GM18951 (cell line): ENCODE measurements at regions not wholly inside any gene's neighbourhood (a gene's known extent, or its start where the extent isn't known, plus 50 kb on each side); places are given as distances from the start of the nearest gene placed in this dataset.
"Not testable (repeated sequence)": the region's sequence is repeated elsewhere in the genome, so short reads cannot be mapped to it uniquely, and the experiment has no call there.

ENCODE experiments used
- POLR2A ChIP-seq: IDR thresholded peaks from 4 replicates; pipeline ENCODE4 v1.6.1; 2011; ENCODE audit warnings: mild to moderate bottlenecking; ENCODE audit not compliant: insufficient read length, insufficient read depth; ENCODE audit errors: extremely low read depth
- in situ Hi-C: fragments of 300-500 bp; cut with MboI; formaldehyde crosslinking; loops from one replicate; pipeline ENCODE4 v1.12.0; 2022; ENCODE audit warnings: low sequenced_read_pairs, mixed read lengths, inconsistent platforms; ENCODE audit not compliant: unreplicated experiment

GRCh38 chr18:64379662-64380061, 230.8 kb upstream of the LINC00305 start:
- in situ Hi-C loops, result no loop called here

GRCh38 chr18:64377446-64377845, 228.6 kb upstream of the LINC00305 start:
- TF ChIP-seq POLR2A, result no peak
- in situ Hi-C loops, result no loop called here

More at GRCh38 chr18:64379662-64380061, 230.8 kb upstream of the LINC00305 start:
- no peak for TF ChIP-seq POLR2A

- TF ChIP-seq POLR2A, result no peak
- in situ Hi-C loops, result no loop called here
These were observed 224.0 kb upstream of the LINC00305 start for GRCh38 chr18:64372850-64373249.

- in situ Hi-C loops, result not testable (repeated sequence)
These were observed 221.0 kb upstream of the LINC00305 start for GRCh38 chr18:64369830-64370440.

- no peak for TF ChIP-seq POLR2A
- in situ Hi-C loops, result no loop called here
These were observed 216.2 kb upstream of the LINC00305 start for GRCh38 chr18:64365106-64365505.

- in situ Hi-C loops, result no loop called here
- TF ChIP-seq POLR2A, result no peak
These were observed 188.8 kb upstream of the LINC00305 start for GRCh38 chr18:64337673-64338072.

- in situ Hi-C loops, result no loop called here
- no peak for TF ChIP-seq POLR2A
These were observed 188.1 kb upstream of the LINC00305 start for GRCh38 chr18:64337018-64337417.

GRCh38 chr18:64334748-64335147, 185.9 kb upstream of the LINC00305 start:
- TF ChIP-seq POLR2A, result no peak
- in situ Hi-C loops, result no loop called here

GRCh38 chr18:64333584-64333983, 184.7 kb upstream of the LINC00305 start:
- in situ Hi-C loops, result no loop called here
- no peak for TF ChIP-seq POLR2A

- in situ Hi-C loops, result no loop called here
- no peak for TF ChIP-seq POLR2A
These were observed 183.9 kb upstream of the LINC00305 start for GRCh38 chr18:64332835-64333234.

GRCh38 chr18:64331419-64331818, 182.5 kb upstream of the LINC00305 start:
- TF ChIP-seq POLR2A, result no peak
- in situ Hi-C loops, result no loop called here

GRCh38 chr18:64330931-64331330, 182.0 kb upstream of the LINC00305 start:
- no peak for TF ChIP-seq POLR2A
- in situ Hi-C loops, result no loop called here

- no peak for TF ChIP-seq POLR2A
- in situ Hi-C loops, result no loop called here
These were observed 181.3 kb upstream of the LINC00305 start for GRCh38 chr18:64330161-64330560.

- in situ Hi-C loops, result no loop called here
These were observed 173.3 kb upstream of the LINC00305 start for GRCh38 chr18:64322189-64322588.

GRCh38 chr18:64318547-64318946, 169.7 kb upstream of the LINC00305 start:
- in situ Hi-C loops, result no loop called here
- no peak for TF ChIP-seq POLR2A

More at GRCh38 chr18:64322189-64322588, 173.3 kb upstream of the LINC00305 start:
- TF ChIP-seq POLR2A, result no peak
